HG02678 (cell line): ENCODE measurements at regions not wholly inside any gene's neighbourhood (a gene's known extent, or its start where the extent isn't known, plus 50 kb on each side); places are given as distances from the start of the nearest gene placed in this dataset.

Source experiments
- ATAC-seq: cut with Tn5 transposase; IDR thresholded peaks from one replicate; pipeline ENCODE4 v1.9.1; 2021; ENCODE audit warnings: mild to moderate bottlenecking, moderate library complexity; ENCODE audit not compliant: unreplicated experiment

DNA sequence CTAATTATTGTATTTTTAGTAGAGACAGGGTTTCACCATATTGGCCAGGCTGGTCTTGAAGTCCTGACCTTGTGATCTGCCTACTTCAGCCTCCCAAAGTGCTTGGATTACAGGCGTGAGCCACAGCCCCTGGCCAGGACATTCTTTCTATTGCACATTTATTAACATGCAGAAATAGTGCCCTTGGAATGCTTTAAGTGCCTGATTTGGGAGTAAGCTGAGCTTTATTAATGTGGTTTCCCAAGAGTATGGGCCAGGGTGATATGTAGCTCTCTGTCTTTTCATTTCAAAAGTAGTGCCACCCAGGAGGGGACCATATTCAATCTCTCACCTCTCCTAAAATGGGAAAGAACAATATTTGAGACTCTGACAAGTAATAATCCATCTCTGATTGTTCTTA, 970.7 kb downstream of the KCNMA1 start:
- ATAC-seq, result no peak

DNA sequence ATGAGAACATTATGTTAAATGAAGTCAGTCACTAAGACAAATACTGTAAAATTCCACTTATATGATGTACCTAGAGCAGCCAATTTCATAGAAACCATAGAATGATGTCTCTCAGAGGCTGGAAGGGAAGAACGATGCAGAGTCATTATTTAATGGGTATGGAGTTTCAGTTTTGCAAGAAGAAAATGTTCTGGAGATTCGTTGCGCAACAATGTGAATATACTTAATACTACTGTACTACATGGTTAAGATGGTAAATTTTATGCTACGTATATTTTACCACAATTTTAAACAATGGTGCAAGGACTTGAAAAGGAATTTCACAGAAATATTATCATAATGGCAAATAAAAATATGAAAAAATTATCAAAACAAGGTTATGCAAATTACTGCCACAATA, 972.6 kb downstream of the KCNMA1 start:
- ATAC-seq, result no peak

DNA sequence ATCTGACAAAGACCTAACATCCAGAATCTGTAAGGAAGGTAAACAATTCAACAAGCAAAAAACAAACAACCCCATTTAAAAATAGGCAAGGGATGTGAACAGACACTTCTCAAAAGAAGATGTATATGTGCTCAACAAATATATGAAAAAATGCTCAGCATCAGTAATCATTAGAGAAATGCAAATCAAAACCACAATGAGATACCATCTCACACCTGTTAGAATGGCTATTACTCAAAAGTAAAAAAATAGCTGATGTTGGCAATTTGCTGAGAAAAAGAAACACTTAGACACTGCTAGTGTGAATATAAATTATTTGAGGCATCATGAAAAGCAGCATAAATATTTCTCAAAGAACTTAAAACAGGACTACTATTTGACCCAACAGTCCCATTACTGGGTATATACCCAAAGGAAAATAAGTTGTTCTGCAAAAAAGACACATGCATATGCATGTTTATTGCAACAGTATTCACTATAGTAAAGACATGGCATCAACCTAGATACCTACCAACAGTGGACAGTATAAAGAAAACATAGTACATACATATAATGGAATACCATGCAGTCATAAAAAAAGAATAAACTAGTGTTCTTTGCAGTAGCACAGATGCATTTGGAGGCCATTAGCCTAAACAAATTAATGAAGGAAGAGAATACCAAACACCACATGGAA, 980.1 kb downstream of the KCNMA1 start:
- ATAC-seq, result no peak

DNA sequence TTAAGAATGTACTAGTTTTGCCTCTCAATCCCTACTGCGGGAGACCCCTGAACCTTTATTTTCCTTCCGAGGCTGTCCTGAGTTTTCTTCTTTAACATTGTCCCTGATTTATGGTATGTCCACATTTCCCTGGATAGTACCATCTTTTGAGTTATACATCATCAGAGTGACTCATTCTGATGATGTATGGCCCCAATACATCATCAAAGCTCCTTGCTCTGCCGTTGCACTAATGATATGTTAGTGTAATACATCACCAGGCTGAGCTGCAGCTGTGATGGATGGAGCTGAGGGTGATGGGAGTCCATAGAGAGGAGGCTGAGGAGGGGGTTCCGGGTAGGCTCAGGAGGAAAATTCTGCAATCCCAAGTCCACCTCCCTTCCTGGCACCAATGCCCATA, 986.5 kb downstream of the KCNMA1 start:
- ATAC-seq, result no peak

DNA sequence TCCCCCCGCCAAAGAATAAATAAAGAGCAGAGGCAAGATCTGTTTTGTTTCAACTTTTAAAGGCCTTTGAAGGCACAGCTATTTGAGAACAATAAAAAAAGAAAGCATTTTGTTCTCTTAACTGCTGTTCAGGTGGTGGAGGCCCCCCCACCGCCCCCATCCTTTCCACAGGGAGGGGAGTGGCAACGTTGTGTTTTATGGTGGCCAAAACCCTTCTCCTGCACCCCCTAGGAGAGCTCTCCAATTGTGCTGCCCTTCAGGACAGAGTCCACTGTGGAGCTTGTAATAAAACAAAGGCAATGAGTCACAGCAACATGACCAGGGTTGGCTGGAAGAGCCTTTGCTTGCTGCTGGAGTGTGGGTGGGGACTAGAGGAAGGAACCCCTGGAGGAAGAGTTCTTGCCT, 987.9 kb downstream of the KCNMA1 start:
- no peak for ATAC-seq

DNA sequence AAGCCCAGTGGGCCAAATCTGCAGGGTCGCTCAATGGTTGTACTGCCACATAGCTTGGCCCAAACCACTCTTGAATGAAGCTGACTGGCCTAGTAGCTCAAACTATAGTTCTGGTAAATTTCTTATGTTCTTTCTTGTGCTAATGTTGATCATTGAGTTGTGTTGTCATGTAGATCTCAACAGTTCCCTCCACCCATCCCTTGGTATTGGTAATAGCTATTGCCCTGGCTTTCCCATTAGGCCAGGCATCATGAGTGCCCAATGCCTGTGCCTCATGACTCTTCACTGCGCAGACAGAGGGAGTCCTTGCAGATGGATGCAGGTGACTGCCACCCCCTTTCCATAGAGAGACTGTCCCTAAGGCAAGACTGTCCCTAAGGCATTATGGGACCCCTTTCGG, 988.4 kb downstream of the KCNMA1 start:
- ATAC-seq, result no peak

DNA sequence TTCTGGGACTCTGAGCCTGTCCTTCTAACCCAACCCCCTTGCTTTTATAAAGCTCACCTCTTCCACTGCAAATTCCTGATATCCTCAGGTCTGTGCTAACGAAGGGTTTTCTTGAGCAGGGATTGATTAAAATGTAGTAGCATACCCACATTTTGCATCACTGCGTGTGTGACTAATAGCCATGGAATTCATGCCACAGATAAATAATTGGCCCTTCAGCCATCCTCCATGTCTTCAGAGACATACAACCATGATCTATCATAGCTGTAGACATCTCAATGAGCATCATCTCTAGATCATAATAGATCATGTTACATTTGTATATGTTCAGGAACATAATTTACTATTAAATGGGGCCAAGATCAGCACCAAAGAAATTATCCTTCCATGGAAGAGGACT, 990.3 kb downstream of the KCNMA1 start:
- no peak for ATAC-seq

DNA sequence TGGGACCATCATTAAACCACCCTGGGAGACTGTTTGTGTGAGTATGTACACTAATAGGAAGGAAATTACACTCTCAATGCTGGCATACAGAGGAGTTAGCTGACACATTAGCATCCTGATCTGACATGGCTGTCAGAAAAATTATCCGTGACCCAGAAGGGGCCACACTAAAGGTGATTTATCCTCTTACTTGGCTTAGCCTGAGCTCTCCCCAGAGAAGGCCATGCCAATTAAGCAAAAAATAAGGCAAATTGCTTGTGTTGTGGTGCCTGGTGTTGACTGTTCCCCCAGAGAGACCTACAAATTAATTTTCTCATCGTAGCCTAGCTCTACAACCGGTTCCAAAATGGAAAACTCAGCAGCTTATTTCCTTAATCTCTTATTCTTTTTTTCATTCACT, 992.3 kb downstream of the KCNMA1 start:
- ATAC-seq, result no peak

DNA sequence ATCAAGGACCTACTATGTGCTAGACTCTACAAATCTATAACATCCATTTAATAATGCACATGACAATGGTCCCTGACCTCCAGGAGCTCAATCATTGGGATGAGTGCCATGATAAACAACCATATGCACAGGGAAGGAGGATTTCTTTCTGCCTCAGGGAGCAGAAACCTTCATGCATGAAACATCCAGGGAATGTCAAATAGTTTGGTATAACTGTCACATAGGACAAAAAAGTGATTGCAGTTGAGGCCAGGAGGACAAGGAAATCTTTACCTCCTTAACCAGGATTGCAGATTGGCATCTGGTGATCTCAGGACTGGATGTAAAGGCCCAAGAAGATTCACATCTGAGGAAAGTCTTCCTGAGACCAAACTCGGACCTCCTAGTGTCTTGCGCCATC, 993.1 kb downstream of the KCNMA1 start:
- no peak for ATAC-seq

DNA sequence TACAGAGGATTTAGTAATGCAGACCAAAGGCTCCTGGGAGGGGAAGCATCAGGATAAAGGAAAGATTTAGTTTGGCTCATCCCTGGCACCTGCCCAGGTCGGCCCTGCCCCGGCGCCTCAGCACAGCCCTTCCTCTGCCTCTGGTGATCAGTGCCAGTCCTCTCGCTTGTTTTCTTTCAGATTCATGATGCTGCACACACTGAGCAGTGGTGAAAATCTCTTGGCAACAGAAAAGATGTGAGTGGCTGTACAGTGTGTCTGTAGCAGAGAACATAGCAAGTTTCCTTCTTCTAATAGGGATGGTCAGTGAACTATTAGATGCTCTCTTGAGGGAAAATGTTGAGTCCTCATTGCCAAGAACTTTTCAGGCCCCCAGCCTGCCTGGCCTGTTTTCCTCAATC, 994.1 kb downstream of the KCNMA1 start:
- ATAC-seq, result no peak

DNA sequence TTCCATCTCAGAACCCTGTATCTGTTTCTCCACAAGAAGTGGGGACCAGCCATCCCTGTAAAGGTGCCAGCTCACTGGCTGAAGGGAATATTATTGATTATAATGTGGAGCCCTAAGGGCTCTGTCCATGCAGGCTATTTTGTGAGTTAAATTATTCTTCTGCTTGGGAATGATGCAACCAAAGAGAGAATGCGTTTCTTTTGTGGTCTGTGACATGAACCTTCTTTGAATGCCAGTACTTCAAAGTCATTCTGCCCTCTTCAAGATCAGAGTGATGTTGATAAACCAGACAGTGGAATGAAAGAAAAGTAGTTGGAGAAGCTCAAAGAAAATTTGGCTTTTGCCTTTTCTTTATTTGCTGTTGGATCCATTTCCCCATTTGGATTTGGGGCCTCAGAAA, 995.2 kb downstream of the KCNMA1 start:
- no peak for ATAC-seq

DNA sequence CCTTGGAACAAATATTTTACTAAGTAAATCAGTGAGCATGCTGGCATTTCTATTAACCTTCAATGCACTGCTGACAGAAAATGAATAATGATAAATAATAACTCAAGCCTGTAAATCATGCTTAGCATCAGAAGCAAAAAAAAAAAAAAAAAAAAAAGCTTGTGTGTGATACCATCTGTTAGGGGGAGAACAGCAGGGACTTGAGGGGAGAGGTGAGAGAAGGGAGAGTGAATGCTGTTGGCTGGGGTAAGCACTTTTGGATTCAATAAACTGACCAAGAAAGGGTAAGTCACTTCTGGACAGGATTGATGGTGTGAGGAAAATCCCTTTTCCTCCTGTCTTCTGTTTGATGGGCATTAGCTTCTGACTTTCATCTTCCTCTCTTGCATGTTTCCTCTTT, 996.4 kb downstream of the KCNMA1 start:
- ATAC-seq, result no peak

DNA sequence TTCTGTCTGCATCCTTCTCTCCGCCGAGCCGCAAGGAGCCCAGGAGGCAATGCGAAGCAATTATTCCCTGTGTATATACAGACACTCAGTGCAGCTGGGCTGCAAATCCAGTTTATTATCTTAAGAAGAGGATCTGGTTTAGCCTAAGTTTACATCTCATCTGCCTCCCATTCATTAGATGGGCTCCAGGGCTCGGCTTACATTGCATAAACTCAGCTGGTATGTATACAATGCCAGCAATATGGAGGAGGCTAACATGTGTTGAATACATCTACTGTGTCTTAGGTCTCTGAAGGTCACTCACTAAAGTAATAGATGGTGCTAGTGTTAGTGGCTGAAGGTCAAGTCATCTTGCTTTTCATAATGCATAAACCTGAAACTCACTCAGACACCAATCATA, 996.8 kb downstream of the KCNMA1 start:
- ATAC-seq, result no peak

DNA sequence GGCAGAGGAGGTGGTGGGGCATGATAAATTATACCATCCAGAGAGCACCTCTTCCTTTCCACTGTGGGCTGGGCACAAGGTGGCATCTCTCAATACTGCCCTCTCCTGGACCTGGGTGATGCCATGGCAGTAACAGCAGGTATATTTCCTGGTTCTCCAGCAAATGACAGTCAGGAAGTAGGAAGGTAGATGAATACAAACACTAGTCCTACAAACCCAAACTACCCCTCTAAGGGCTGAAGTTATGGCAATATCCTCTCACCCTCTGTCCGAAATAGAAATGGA, 1004.9 kb downstream of the KCNMA1 start:
- ATAC-seq, result no peak

DNA sequence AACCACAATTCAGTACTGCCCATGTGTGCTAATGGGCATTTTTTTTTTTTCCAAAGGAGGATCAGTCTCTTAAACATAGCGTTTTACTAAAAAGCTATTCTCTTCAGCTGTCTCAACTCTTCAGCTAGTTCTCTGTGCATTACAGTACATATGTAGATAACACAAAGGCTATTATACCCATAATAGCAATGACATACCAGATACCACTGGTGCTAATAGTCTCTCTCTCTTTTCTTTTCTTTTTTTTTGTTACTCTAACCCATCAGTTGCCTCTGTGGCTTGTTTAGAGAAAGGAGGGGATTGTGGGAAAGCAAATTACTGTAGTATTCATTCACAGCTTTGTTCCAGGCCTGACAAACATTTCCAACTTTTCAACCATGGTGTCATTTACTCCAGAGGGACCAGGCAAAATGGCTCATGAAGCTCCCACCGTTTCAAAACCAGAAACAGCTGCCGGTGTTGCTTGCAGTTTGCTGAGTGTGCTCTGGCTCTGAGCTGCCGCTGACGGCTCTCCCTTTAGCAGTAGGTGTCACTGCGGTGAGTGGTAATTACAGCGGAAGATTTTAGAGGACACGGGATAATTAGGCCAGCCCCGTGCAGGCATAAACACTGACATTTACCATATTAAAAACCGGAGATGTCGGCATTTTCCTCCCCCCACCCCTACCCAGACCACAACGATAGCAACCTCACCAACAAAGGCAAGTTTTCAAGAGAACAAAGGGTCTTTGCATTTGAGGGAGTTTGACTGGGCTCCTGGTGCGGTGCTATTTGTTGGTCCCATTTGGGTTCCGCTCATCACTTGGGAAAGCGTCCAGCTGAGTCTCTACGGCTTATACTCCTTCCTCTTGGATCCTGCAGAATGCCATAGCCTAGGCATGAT, 1005.5 kb downstream of the KCNMA1 start:
- no peak for ATAC-seq

DNA sequence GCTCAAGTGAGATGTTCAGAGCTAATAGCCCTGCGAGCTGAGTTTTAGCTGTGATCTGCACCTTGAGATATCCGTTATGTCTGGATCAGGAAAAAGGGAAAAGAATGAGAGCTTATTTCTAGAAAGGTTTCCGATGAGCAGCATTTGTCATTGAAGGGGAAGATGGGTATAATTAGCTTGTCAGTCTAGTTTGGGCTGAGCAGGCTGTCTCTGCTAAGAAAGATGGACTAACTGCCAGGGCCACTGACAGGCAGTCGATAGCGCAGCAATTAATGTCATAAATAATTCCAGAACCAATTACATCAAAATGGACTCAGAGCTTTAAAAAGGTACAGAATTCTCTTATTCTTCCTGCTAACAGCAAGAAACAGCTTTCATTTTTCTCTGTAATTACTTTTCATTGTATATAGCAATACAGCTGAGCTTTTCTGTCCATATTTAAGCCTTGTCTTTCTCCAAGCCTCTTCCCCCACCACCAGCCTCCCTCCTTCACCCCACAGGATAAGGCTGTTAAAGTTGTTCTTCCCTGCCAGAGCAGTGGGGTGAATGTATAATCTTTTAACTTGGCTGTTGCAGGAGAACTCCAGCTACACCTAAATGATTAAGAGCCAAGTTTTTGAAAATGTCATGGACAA, 1006.5 kb downstream of the KCNMA1 start:
- ATAC-seq, result no peak

DNA sequence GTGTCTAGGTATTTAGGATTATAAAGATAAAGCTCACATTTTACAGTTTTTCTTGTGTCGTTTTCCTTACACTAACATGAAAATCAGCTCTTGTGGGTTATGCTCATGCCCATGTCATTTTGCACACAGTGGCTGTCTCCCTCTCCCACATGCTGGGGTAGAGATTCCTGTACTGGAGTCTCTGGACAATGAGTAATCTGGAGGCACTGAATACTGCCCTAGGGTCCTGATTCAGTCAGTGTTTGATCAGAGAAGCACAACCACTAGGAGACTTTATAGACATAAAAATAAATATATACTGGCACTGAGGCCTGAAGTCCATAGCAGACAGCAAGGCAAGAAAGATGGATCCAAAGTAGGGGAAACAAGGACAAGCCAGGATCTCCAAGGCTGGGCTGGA, 1008.8 kb downstream of the KCNMA1 start:
- no peak for ATAC-seq

DNA sequence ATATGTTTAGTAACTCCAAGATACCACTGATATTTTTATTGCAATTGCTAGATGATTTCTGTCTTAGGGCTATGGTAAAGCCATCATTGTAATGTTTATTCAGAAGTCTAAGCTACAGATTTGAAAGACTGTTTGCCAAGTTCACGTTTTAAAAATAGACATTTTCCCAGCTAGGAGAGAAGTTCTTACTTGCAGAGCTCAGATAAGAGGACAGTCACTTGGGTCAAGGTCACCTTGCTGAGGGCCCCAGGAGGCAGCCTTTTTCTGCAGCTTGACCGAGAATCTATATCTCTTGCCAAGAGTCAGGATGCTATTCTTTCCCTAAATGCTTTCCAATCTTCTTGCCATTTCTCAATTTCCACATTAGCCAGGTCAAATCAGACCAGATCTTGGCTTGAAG, 1011.2 kb downstream of the KCNMA1 start:
- no peak for ATAC-seq

DNA sequence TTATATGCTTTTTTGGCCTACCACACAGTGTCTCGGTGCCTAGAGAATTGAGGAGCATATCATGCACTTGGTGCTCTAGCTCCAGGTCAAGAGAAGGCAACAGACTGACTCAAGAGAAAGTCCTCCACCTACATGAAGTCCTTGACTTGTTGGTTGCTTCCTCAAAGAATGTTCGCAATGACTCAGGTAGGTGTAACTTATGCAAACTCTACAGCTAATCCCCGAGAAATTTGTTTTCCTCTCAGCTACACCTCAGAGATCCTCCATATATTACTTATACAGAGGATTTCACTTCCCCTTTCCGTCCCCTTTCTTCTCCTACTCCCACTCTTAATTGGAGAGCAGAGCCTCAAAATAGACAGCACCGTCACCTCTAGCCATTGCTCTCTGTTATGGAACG, 1013.1 kb downstream of the KCNMA1 start:
- peak; percentile 70 for ATAC-seq

DNA sequence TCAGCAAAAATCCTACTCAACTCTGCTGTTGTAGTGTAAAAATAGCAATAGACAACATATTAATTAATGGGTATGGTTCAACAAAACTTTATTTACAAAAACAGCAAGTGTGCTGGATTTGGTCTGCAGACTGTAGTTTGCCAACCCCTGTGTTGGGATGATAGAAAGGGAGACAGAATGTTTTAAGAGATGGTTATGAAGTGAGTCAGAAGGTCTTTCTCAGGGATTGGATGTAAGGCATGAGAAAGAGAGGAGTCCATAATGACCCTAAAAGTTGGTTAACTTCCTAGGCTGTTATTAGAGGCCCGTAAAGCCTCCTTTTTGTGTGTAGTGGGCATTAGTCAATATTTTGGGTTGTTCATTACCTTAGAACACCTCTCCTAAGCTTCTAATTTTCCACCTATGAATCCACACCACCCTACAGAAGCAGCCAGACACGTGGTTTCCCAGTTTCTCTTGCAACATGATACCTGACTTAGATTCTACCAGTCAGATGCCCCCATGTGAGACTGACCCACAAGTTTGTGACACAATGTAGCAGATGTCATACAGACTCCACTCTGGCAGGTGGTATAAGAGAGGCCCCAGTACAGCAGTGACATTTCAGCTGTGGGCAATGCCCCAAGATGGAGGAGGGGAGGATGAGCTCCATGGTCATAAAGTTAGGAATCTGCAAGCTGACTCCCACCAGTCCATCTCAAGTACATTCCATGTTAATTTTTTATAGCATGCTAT, 1015.6 kb downstream of the KCNMA1 start:
- ATAC-seq, result no peak

DNA sequence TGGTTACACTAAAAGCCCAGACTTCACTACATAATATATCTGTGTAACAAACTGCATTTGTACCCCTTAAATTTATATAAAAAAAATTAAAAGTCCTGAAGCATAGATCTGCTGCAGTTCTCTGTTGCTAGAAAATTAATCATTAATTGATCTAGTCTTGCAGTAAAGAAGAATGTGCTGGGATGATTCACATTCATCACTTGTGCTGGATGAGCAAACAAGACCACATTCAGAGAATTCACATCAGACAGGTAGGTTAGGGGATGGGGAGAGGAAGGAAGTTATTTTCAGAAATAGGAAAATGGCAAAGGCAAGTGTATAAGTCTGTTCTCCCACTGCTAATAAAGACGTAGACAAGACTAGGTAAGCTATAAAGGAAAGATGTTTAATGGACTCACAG, 1019.0 kb downstream of the KCNMA1 start:
- ATAC-seq, result no peak

DNA sequence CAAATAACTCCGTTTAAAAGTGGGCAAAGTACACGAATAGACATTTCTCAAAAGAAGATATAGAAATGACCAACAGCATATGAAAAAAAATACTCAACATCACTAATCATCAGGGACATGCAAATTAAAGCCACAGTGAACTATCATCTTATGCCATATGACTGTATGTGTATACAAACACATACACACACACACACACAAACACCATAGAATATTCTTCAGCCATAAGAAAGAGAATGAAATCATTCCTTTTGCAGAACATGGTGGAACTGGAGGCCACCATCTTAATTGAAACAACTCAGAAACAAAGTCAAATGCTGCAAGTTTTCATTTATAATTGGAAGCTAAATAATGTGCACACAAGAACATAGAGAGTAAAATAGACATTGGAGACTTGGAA, 1019.4 kb downstream of the KCNMA1 start:
- ATAC-seq, result no peak
